OCI-LY1 (cell line): ENCODE measurements at regions not wholly inside any gene's neighbourhood (a gene's known extent, or its start where the extent isn't known, plus 50 kb on each side); places are given as distances from the start of the nearest gene placed in this dataset.

Source experiments
- H2AFZ ChIP-seq: fragments of 200-600 bp; sonication (generic), shearing (Covaris generic); 2 replicates; pipeline ENCODE4 v1.6.0; 2014; ENCODE audit warnings: antibody characterized with exemption, mild to moderate bottlenecking, low read length
- H3F3A ChIP-seq: fragments of 200-600 bp; sonication (generic), shearing (Covaris generic); 2 replicates; pipeline ENCODE4 v1.6.0; 2014; ENCODE audit warnings: mild to moderate bottlenecking, antibody characterized with exemption, low read length, moderate library complexity; ENCODE audit not compliant: insufficient read depth
- H3K27ac ChIP-seq: fragments of 200-600 bp; sonication (generic); 2 replicates; pipeline ENCODE4 v1.5.1; 2014; ENCODE audit warnings: low read length, mixed run types, mild to moderate bottlenecking, low read depth; ENCODE audit not compliant: poor library complexity, severe bottlenecking
- H3K27me3 ChIP-seq: fragments of 200-600 bp; sonication (generic); 2 replicates; pipeline ENCODE4 v1.6.0; 2014; ENCODE audit warnings: antibody characterized with exemption, mild to moderate bottlenecking, low read length, moderate library complexity; ENCODE audit not compliant: insufficient read depth
- H3K36me3 ChIP-seq: fragments of 200-600 bp; sonication (generic); 2 replicates; pipeline ENCODE4 v1.6.1; 2014; ENCODE audit warnings: mild to moderate bottlenecking, antibody characterized with exemption, low read length, moderate library complexity, mixed read lengths; ENCODE audit not compliant: insufficient read depth
- H3K4me1 ChIP-seq: fragments of 200-600 bp; sonication (generic); 2 replicates; pipeline ENCODE4 v1.5.1; 2014; ENCODE audit warnings: mild to moderate bottlenecking, low read length, moderate library complexity; ENCODE audit not compliant: insufficient read depth, severe bottlenecking
- H3K4me2 ChIP-seq: fragments of 200-600 bp; sonication (generic), shearing (Covaris generic); 2 replicates; pipeline ENCODE4 v1.6.1; 2014; ENCODE audit warnings: low read length
- H3K4me3 ChIP-seq: fragments of 200-600 bp; sonication (generic); 2 replicates; pipeline ENCODE4 v1.5.1; 2014; ENCODE audit warnings: low read length, low read depth, mild to moderate bottlenecking, mixed read lengths; ENCODE audit not compliant: poor library complexity, severe bottlenecking
- H3K79me2 ChIP-seq: fragments of 200-600 bp; shearing (Covaris generic); 2 replicates; pipeline ENCODE4 v1.6.1; 2016; ENCODE audit warnings: mixed run types, low read length, mixed read lengths; ENCODE audit not compliant: insufficient read depth
- H3K9ac ChIP-seq: fragments of 200-600 bp; sonication (generic), shearing (Covaris generic); 2 replicates; pipeline ENCODE4 v1.6.1; 2014; ENCODE audit warnings: mild to moderate bottlenecking, low read length, mixed read lengths
- H3K9me2 ChIP-seq: fragments of 200-600 bp; sonication (generic), shearing (Covaris generic); 2 replicates; pipeline ENCODE4 v1.6.1; 2014; ENCODE audit warnings: low read depth, mild to moderate bottlenecking, low read length, mixed read lengths
- H3K9me3 ChIP-seq: fragments of 200-600 bp; shearing (Covaris generic); 2 replicates; pipeline ENCODE4 v1.6.1; 2014; ENCODE audit warnings: low read length, mixed read lengths
- H4K20me1 ChIP-seq: fragments of 200-600 bp; sonication (generic), shearing (Covaris generic); 2 replicates; pipeline ENCODE4 v1.6.0; 2016; ENCODE audit warnings: mild to moderate bottlenecking, low read length; ENCODE audit not compliant: insufficient read depth
- EZH2 ChIP-seq: fragments of 200-600 bp; sonication (generic), shearing (Covaris generic); IDR thresholded peaks from 2 replicates; pipeline ENCODE4 v1.8.0; 2017; ENCODE audit warnings: borderline replicate concordance, mixed run types, mild to moderate bottlenecking, antibody characterized with exemption, low read length, moderate library complexity, mixed read lengths
- TF ChIP-seq, protein P1 (sequence below): fragments of 200-600 bp; sonication (generic), shearing (Covaris generic); IDR thresholded peaks from 2 replicates; pipeline ENCODE4 v1.5.1; 2017; ENCODE audit warnings: mild to moderate bottlenecking, antibody characterized with exemption, low read length, moderate library complexity, mixed read lengths

DNA sequence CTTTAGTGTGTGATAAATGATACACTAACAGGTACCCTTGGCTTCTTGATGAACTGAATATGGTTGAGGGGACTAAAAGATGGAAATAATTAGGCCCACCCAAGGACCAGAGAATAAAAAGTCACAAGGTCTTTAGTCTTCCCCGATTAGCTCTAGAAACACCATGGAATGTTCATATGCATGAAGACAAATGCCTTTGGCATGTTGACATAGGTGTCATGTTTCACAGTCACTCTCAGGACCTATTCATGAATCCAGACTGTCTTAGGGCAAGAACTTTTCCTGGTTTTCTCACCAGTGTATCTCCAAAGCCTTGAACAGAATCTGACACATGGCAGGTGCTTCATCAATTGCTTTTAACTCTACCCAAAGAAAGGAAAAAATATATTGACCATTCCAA, 412.8 kb downstream of the AJAP1 start:
- TF ChIP-seq EZH2: no peak
- TF ChIP-seq, protein P1, sequence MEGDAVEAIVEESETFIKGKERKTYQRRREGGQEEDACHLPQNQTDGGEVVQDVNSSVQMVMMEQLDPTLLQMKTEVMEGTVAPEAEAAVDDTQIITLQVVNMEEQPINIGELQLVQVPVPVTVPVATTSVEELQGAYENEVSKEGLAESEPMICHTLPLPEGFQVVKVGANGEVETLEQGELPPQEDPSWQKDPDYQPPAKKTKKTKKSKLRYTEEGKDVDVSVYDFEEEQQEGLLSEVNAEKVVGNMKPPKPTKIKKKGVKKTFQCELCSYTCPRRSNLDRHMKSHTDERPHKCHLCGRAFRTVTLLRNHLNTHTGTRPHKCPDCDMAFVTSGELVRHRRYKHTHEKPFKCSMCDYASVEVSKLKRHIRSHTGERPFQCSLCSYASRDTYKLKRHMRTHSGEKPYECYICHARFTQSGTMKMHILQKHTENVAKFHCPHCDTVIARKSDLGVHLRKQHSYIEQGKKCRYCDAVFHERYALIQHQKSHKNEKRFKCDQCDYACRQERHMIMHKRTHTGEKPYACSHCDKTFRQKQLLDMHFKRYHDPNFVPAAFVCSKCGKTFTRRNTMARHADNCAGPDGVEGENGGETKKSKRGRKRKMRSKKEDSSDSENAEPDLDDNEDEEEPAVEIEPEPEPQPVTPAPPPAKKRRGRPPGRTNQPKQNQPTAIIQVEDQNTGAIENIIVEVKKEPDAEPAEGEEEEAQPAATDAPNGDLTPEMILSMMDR: no peak
- H3K27ac ChIP-seq: no peak overlapping the region
- H3K9me2 ChIP-seq: no peaks in the 10 kb centered on the region
- no peak overlapping the region for H2AFZ ChIP-seq
- H3K4me2 ChIP-seq: no peak overlapping the region
- H3F3A ChIP-seq: no peaks in the 10 kb centered on the region
- no peaks in the 10 kb centered on the region for H3K4me1 ChIP-seq
- H4K20me1 ChIP-seq: no peaks in the 10 kb centered on the region
- no peak overlapping the region for H3K9ac ChIP-seq
- no peaks in the 10 kb centered on the region for H3K27me3 ChIP-seq
- H3K9me3 ChIP-seq: no peaks in the 10 kb centered on the region
- no peak overlapping the region for H3K4me3 ChIP-seq
- no peaks in the 10 kb centered on the region for H3K36me3 ChIP-seq
- no peaks in the 10 kb centered on the region for H3K79me2 ChIP-seq

DNA sequence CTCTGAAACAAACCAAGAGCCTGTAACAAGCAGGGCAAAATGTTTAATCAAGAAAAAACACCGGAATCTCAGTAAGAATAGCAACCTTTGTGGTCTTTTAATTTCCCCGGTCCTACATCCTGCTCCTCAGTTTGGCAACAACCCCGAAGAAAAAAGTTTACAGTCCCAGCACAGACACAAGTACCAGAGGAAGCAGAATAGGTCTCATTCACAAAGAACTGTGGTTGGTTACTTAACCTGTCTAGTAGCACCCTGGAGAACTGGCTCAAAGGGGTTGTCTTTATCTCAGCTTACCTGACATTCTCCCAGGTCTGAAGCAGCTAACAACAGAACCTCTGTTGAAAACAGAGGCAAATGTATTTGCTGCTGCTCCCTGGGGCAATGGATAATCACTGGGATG, 399.3 kb downstream of the AJAP1 start:
- peaks cover 11% of the 10 kb centered on the region; the same call in 1 of the 2 replicates for H3K9me3 ChIP-seq
- H3K36me3 ChIP-seq: no peaks in the 10 kb centered on the region
- H3K9me2 ChIP-seq: no peaks in the 10 kb centered on the region
- H3K9ac ChIP-seq: no peak overlapping the region
- no peak overlapping the region for H2AFZ ChIP-seq
- no peaks in the 10 kb centered on the region for H3F3A ChIP-seq
- H3K27me3 ChIP-seq: no peaks in the 10 kb centered on the region
- H3K4me3 ChIP-seq: no peak overlapping the region
- no peaks in the 10 kb centered on the region for H3K4me1 ChIP-seq
- no peak overlapping the region for H3K4me2 ChIP-seq
- H3K27ac ChIP-seq: no peak overlapping the region
- no peaks in the 10 kb centered on the region for H3K79me2 ChIP-seq
- no peaks in the 10 kb centered on the region for H4K20me1 ChIP-seq
- TF ChIP-seq, protein P1: no peak
- TF ChIP-seq EZH2: no peak

DNA sequence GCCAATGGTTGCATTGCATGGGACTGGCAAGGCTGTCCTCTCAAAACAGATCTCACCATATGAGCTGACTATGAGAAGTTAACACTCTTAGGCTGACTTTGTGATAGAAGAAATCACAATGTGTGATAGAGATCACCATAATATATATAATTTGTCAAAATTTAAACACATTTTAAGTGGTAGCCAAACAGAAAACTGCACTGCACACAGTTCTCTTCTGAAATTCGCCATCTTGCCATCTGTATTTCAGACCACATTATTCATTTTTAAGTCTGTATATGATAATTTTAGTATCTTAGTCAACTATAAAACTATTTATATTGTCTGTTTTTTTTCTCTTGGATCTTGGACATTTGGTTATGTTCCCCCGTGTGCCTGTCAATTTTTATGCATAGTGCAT, 374.7 kb downstream of the AJAP1 start:
- Histone ChIP-seq H3K27ac (no peak overlapping the region), H3K27me3 (no peaks in the 10 kb centered on the region)

More for the DNA sequence above, 374.7 kb downstream of the AJAP1 start:
- TF ChIP-seq, protein P1: no peak
- TF ChIP-seq EZH2: no peak
- no peaks in the 10 kb centered on the region for H3K79me2 ChIP-seq
- no peaks in the 10 kb centered on the region for H3F3A ChIP-seq
- H4K20me1 ChIP-seq: no peaks in the 10 kb centered on the region
- H3K9me3 ChIP-seq: no peaks in the 10 kb centered on the region
- H3K36me3 ChIP-seq: no peaks in the 10 kb centered on the region
- H3K4me1 ChIP-seq: no peaks in the 10 kb centered on the region
- no peak overlapping the region for H3K4me2 ChIP-seq
- no peaks in the 10 kb centered on the region for H3K9me2 ChIP-seq
- no peak overlapping the region for H2AFZ ChIP-seq
- no peak overlapping the region for H3K9ac ChIP-seq
- no peak overlapping the region for H3K4me3 ChIP-seq
